ENCODE measurements at regions not wholly inside any gene's neighbourhood (a gene's known extent, or its start where the extent isn't known, plus 50 kb on each side); places are given as distances from the start of the nearest gene placed in this dataset.

DNA sequence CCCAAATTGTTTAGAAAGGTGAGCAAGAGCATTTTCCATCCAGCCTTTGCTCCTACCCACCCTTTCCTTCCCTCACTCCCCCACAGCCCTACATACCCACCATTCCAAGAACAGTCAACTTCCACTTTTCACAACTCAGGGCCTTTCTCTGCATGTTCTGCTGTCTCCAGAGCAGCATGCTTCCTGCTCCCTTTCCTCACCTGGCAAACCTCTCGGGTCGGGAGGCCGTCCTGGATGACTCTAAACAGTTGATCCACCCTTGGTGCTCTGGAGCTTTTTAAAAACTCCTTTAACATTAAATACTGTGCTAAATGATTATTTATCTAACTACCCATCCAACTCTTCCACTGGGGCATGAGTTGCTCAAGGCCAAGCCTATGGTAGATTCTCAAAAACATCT, 200.6 kb downstream of the SETD4 start:
- no peak for ATAC-seq (ENCODE audit: low FRiP score)
- TF ChIP-seq, protein P1, sequence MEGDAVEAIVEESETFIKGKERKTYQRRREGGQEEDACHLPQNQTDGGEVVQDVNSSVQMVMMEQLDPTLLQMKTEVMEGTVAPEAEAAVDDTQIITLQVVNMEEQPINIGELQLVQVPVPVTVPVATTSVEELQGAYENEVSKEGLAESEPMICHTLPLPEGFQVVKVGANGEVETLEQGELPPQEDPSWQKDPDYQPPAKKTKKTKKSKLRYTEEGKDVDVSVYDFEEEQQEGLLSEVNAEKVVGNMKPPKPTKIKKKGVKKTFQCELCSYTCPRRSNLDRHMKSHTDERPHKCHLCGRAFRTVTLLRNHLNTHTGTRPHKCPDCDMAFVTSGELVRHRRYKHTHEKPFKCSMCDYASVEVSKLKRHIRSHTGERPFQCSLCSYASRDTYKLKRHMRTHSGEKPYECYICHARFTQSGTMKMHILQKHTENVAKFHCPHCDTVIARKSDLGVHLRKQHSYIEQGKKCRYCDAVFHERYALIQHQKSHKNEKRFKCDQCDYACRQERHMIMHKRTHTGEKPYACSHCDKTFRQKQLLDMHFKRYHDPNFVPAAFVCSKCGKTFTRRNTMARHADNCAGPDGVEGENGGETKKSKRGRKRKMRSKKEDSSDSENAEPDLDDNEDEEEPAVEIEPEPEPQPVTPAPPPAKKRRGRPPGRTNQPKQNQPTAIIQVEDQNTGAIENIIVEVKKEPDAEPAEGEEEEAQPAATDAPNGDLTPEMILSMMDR (IDR thresholded peaks at IDR 0.05) = no peak

GRCh38 chr21:35857095-35857494, 203.2 kb downstream of the SETD4 start:
- no peak for ATAC-seq (ENCODE audit: low FRiP score)
- TF ChIP-seq, protein P1 (IDR thresholded peaks at IDR 0.05) = no peak
- DNase-seq (ENCODE audit: low spot score) = no peak

More for the DNA sequence above, 200.6 kb downstream of the SETD4 start:
- DNase-seq (ENCODE audit: low spot score) = no peak

GRCh38 chr21:35855484-35855883, 204.8 kb downstream of the SETD4 start:
- no peak for ATAC-seq (ENCODE audit: low FRiP score)
- DNase-seq (ENCODE audit: low spot score) = no peak
- TF ChIP-seq, protein P1 (IDR thresholded peaks at IDR 0.05) = no peak

DNA sequence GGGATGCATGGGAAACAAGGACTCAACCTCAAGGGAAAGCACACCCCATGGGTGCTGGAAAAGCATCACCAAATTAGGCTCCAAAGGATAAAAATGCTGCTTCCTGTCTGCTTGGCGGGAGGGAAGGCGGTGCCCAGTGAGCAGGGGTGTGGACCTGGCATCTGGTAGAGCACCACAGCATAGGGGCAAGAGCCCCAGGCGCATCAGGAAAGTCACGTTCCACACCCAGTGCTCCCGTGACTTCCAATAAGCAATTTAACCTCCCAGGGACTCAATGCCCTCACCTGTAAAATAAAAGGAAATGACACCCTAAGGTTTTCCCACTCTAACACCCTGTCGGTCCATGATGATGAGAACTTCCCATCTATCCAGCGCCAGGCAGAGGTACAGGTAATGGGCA, 206.0 kb downstream of the SETD4 start:
- TF ChIP-seq, protein P1 (IDR thresholded peaks at IDR 0.05) = no peak
- no peak for DNase-seq (ENCODE audit: low spot score)
- no peak for ATAC-seq (ENCODE audit: low FRiP score)

DNA sequence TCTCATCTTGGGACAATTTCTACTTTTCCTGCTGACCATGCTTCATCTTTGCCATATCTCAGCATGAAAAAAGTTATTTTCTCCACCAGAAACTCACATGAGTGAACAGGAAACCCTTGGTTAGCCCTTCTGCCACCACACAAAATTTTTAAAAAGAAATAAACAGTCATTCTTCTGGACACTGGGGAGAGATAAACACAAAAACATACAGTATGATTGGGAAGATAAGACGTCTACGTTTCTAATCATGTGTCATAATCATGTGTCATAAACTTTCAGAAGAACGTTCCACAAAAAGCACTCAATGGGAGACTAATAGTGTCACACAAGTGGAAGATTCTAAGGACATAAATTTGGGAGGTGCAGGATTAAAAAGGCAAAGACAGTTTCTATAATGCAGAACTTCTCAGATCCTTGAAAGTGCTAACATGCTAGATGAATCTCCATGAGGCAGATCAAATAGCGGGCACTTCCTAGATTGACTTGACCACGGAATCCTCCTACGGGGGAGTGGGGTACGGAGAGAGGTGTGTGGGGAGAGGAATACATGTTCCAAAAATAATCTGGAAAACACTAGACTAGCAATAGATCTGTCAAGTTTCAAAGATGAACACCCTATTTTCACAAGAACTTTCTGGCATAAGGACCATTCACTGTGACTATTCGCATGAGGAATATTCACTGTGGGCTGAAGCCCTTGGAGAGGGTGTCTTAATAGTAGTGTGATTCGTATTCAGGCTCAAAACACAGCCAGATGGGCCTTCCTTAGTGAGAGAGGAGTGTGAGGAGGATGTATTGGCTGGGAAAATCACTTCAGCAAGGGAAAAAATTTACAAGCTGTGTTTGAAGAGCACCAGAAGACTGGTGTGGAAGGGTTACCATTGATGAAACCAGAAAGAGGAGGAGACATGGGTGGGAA, 206.7 kb downstream of the SETD4 start:
- ATAC-seq (ENCODE audit: low FRiP score) (no peak), DNase-seq (ENCODE audit: low spot score) (no peak)
- TF ChIP-seq, protein P1 (IDR thresholded peaks at IDR 0.05) = no peak

DNA sequence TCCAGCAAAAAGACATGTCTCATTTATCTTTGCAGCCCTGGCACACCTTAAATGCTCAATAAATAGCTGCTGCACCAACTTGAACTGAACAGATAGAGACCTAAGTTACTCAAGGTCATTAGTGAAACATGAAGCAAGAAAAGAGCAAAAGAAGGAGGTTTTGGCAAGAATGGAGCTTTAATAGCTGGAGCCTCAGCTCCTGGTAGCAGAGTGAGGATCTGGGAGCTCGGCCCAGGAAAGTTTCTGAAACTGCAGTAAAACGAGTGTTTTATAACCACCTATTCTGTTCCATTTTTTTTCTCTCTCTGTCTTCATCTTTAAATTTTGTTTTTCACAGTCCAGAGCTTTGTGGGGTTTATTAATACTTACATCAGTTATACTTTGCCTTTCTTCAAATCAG, 207.5 kb downstream of the SETD4 start:
- ATAC-seq (ENCODE audit: low FRiP score) (no peak), DNase-seq (ENCODE audit: low spot score) (no peak)
- TF ChIP-seq, protein P1 (IDR thresholded peaks at IDR 0.05) = no peak

GRCh38 chr21:35850542-35851103, 209.7 kb downstream of the SETD4 start:
- TF ChIP-seq, protein P1 (IDR thresholded peaks at IDR 0.05) = no peak
- ATAC-seq (ENCODE audit: low FRiP score) (no peak), DNase-seq (ENCODE audit: low spot score) (no peak)
